K562 (cell line): ENCODE measurements at regions not wholly inside any gene's neighbourhood (a gene's known extent, or its start where the extent isn't known, plus 50 kb on each side); places are given as distances from the start of the nearest gene placed in this dataset.
"Not testable (repeated sequence)": the region's sequence is repeated elsewhere in the genome, so short reads cannot be mapped to it uniquely, and the experiment has no call there.

ENCODE experiments used
- ATAC-seq: fragments of 200-7000 bp; cut with Tn5 transposase; 3 replicates; pipeline ENCODE4 v1.9.1; 2020; ENCODE audit warnings: moderate library complexity
- BruUV-seq: library from RNA; stranded (reverse); fragments of 400-500 nt; replicated peaks from 2 replicates; lab custom pipeline; 2021; lab: Mats Ljungman, UMichigan
- CTCF ChIA-PET: fragments of 300-600 bp; formaldehyde crosslinking; extraction: SDS; loops from one replicate; lab custom pipeline; 2021; ENCODE audit warnings: low intra/inter-chr PET ratio; lab: Yijun Ruan, JAX
- POLR2A ChIA-PET: fragments of 300-600, 350-650 bp; sonication (Branson Sonifier 250); formaldehyde crosslinking; extraction: SDS; loops from one replicate; lab custom pipeline; 2021; ENCODE audit warnings: antibody characterized with exemption, inconsistent platforms; lab: Yijun Ruan, JAX
- DNase-seq, 4 experiments: peaks; one replicate each; pipeline versions ENCODE4 v3.0.0 to v3.0.0-alpha.2; 2011 to 2018; ENCODE audit warnings: low spot score in 3 of 4, mixed read lengths in 3 of 4; ENCODE audit errors: extremely low read depth in 1 of 4
- FAIRE-seq: peaks from 2 replicates; lab custom pipeline; 2011; peaks lifted over from hg19 to GRCh38; lab: Jason Lieb, UNC
- H2AFZ ChIP-seq: 2 replicates; pipeline ENCODE4 v1.6.0; 2011; ENCODE audit warnings: low read depth, low read length, control low read depth, inconsistent platforms
- H3K27ac ChIP-seq: fragments of 200-600 bp; 3 replicates; pipeline ENCODE4 v1.8.0; 2011; ENCODE audit warnings: low read depth, mild to moderate bottlenecking, control low read depth, inconsistent platforms, low read length, moderate library complexity, mixed read lengths; ENCODE audit errors: extremely low read depth
- H3K27me3 ChIP-seq, 2 experiments: fragments of 300-600 bp in 1 of 2; 2 replicates in 1 of 2; 3 replicates in 1 of 2; pipeline versions ENCODE4 v1.6.0 to v1.8.0; 2011; ENCODE audit warnings: inconsistent platforms in 2 of 2, low read length in 2 of 2, mild to moderate bottlenecking in 1 of 2, mixed read lengths in 1 of 2, moderate library complexity in 1 of 2; ENCODE audit not compliant: control insufficient read depth in 2 of 2, insufficient read depth in 2 of 2
- H3K36me3 ChIP-seq: fragments of 300-600 bp; 3 replicates; pipeline ENCODE4 v1.8.0; 2011; ENCODE audit warnings: mild to moderate bottlenecking, low read length, inconsistent platforms; ENCODE audit not compliant: control insufficient read depth, insufficient read depth
- H3K4me1 ChIP-seq, 2 experiments: fragments of 200-600 bp in 1 of 2; replicated peaks in 1 of 2; 2 replicates in 1 of 2; 3 replicates in 1 of 2; pipeline versions ENCODE4 v1.5.1 to v1.8.0; 2011; ENCODE audit warnings: inconsistent platforms in 2 of 2, low read length in 2 of 2, mild to moderate bottlenecking in 1 of 2, mixed read lengths in 1 of 2, moderate library complexity in 1 of 2; ENCODE audit not compliant: control insufficient read depth in 2 of 2, insufficient read depth in 2 of 2
- H3K4me2 ChIP-seq: 2 replicates; pipeline ENCODE4 v1.6.1; 2011; ENCODE audit warnings: low read length, control low read depth, inconsistent platforms, mixed read lengths; ENCODE audit not compliant: insufficient read depth
- H3K4me3 ChIP-seq: fragments of 200-600 bp; sonication (generic), shearing (Covaris generic); 2 replicates; pipeline ENCODE4 v1.5.1; 2016; ENCODE audit warnings: control low read depth, inconsistent platforms
- H3K79me2 ChIP-seq: fragments of 200-600 bp; 3 replicates; pipeline ENCODE4 v1.8.0; 2011; ENCODE audit warnings: low read length, inconsistent platforms; ENCODE audit not compliant: control insufficient read depth, insufficient read depth
- H3K9ac ChIP-seq, 2 experiments: 2 replicates each; pipeline versions ENCODE4 v1.6.0 to v1.6.1; 2011; ENCODE audit warnings: low read depth in 2 of 2, low read length in 2 of 2, control low read depth in 1 of 2, inconsistent platforms in 1 of 2, mild to moderate bottlenecking in 1 of 2, mixed read lengths in 1 of 2; ENCODE audit not compliant: insufficient read depth in 1 of 2
- H3K9me1 ChIP-seq: one replicate; pipeline ENCODE4 v1.6.0; 2011; ENCODE audit warnings: inconsistent platforms, mild to moderate bottlenecking, low read length, moderate library complexity; ENCODE audit not compliant: control insufficient read depth, insufficient read depth
- H3K9me3 ChIP-seq: replicated peaks from 2 replicates; pipeline ENCODE4 v1.5.1; 2011; ENCODE audit warnings: low read depth, low read length, inconsistent platforms; ENCODE audit not compliant: control insufficient read depth, insufficient read depth
- H4K20me1 ChIP-seq: replicated peaks from 2 replicates; pipeline ENCODE4 v1.6.1; 2011; ENCODE audit warnings: low read length, inconsistent platforms, mixed read lengths; ENCODE audit not compliant: control insufficient read depth, insufficient read depth
- DLX4 ChIP-seq: fragments of 250-450 bp; sonication (Bioruptor Pico); IDR thresholded peaks from 2 replicates; pipeline ENCODE4 v1.6.1; 2021; ENCODE audit warnings: mild to moderate bottlenecking
- SMARCA5 ChIP-seq: fragments of 450-650 bp; IDR thresholded peaks from 2 replicates; pipeline ENCODE4 v1.6.1; 2016
- WGBS: fragments of 100-300 bp; shearing (Covaris generic); methylation state at CpG from one replicate; pipeline ENCODE4 v1.1.6; 2016; ENCODE audit warnings: low coverage, mixed read lengths; ENCODE audit not compliant: insufficient coverage; ENCODE audit errors: missing lambda C conversion rate; 5-methylcytosine and 5-hydroxymethylcytosine counted together
- in situ Hi-C: fragments of 300-500 bp; cut with MboI; formaldehyde crosslinking; loops from 4 replicates; pipeline ENCODE4 v1.15.0; 2018; ENCODE audit warnings: inconsistent platforms, mixed read lengths
- intact Hi-C: fragments of 100-400 bp; cut with micrococcal nuclease; formaldehyde crosslinking; loops from 2 replicates; pipeline ENCODE4 v1.14.2; 2022
- TF ChIP-seq, protein P1 (sequence below): fragments of 450-650 bp; formaldehyde crosslinking; IDR thresholded peaks from 2 replicates; pipeline ENCODE4 v1.4.0; 2020; ENCODE audit warnings: mild to moderate bottlenecking, moderate library complexity

GRCh38 chr16:62732092-62732491 lies 695.9 kb upstream of the CDH8 start:
- Histone ChIP-seq H3K9ac (no peak overlapping the region), H3K27ac (no peak overlapping the region), H3K27me3 (no peaks in the 10 kb centered on the region), H3K79me2 (no peaks in the 10 kb centered on the region), H3K9me1 (no peaks in the 10 kb centered on the region), H4K20me1 (no peaks in the 10 kb centered on the region), H3K9me3 (peaks cover 1% of the 10 kb centered on the region; the same call in 1 of the 2 replicates), H2AFZ (no peak overlapping the region), H3K4me3 (no peak overlapping the region), H3K4me2 (no peak overlapping the region), H3K4me1 (no peaks in the 10 kb centered on the region), H3K36me3 (no peaks in the 10 kb centered on the region)
- in situ Hi-C loops (no loop called here), intact Hi-C loops (no loop called here)
- no peak for DNase-seq
- no peak for ATAC-seq
- BruUV-seq: no TSS peak
- TF ChIP-seq, protein P1, sequence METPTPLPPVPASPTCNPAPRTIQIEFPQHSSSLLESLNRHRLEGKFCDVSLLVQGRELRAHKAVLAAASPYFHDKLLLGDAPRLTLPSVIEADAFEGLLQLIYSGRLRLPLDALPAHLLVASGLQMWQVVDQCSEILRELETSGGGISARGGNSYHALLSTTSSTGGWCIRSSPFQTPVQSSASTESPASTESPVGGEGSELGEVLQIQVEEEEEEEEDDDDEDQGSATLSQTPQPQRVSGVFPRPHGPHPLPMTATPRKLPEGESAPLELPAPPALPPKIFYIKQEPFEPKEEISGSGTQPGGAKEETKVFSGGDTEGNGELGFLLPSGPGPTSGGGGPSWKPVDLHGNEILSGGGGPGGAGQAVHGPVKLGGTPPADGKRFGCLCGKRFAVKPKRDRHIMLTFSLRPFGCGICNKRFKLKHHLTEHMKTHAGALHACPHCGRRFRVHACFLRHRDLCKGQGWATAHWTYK (CRISPR knock-in tag): no peak
- TF ChIP-seq DLX4: no peak
- no peak for TF ChIP-seq SMARCA5
- ChIA-PET POLR2A (no interaction called here), CTCF (no interaction called here)
- no peak for FAIRE-seq

- H4K20me1 ChIP-seq, CTCF ChIA-PET, H2AFZ ChIP-seq, FAIRE-seq, H3K27me3 ChIP-seq, ATAC-seq, H3K4me3 ChIP-seq, intact Hi-C loops, H3K27ac ChIP-seq, H3K9me3 ChIP-seq, DNase-seq, BruUV-seq, H3K9ac ChIP-seq, H3K4me2 ChIP-seq, H3K4me1 ChIP-seq, POLR2A ChIA-PET, H3K36me3 ChIP-seq, H3K79me2 ChIP-seq, H3K9me1 ChIP-seq, in situ Hi-C loops: not testable (repeated sequence)
- 4% methylated on average over 18 of the region's 48 CpGs for WGBS
These were observed 688.5 kb upstream of the CDH8 start for GRCh38 chr16:62724670-62725269.
